NCI-H2107 treated with DMSO at 0.1 percent for 48 hours (cell line): ENCODE measurements at regions not wholly inside any gene's neighbourhood (a gene's known extent, or its start where the extent isn't known, plus 50 kb on each side); places are given as distances from the start of the nearest gene placed in this dataset.

Experiments
- DNase-seq: peaks from one replicate; lab custom pipeline; 2025; ENCODE audit not compliant: unreplicated experiment; lab: John Stamatoyannopoulos, UW

DNA sequence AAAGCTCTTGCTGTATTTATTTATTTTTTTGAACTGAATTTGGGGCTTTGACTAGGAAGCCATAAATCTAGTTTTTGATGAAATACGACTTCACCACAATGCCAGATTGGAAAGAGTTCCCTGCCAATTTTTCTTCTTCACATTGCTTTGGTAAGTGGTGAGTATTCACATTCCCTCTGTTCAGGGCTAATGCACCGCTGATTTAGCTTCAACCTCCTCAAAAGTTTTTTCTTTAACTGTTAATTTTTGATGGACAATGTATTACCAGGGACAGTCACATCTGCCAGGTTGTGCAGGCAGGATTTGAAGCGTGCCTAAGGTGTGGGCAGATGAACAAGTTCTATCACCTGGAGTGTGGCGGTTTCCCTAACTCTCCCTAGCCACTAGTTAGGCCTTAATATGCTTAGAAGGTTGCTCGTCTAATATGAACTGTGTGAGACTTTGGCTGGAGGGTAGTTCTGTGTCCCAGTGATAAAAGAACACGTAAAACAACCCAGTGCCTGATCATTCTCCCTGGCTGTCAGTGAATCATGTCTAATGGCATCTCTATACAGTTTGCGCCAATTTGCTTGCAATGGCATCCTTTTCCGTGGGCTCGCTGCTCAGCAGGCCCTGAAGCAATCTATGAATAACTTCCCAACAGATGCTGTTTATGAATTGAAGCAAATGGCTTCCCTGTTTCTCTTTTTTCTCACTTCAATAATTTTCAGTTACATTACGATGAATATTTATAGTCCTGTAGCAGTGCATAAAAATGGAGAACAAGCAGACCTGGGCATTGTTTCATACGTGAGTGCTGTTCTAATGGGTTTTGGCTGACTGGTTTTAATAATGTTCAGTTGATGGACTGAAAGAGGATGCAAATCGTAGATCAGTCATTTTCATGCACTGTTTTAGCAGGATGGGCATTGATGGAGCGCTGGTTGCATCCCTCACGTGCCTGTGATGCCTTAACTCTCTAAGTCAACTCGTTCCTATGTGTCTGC, 243.2 kb upstream of the SUCLG2 start:
- DNase-seq = no peak

DNA sequence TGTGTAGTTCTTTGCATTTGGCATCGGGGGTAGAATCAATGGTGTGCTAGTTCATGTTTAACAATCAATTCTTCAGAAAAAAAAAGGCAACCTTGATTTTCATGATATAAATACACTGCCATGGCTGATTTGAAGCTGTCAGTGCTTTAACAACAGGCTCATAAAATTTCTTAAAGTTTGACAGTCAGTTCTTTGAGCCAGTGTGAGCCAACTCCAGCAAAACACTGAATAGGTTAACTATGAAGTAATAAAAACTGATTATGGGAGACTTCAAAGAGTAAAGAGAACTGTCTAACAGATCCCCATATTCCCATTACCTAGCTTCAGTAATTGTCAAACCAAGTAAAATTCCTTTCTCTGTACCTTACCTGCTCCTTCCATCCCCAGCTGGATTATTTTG, 241.7 kb upstream of the SUCLG2 start:
- no peak for DNase-seq

GRCh38 chr3:67894510-67894909, 240.1 kb upstream of the SUCLG2 start:
- DNase-seq = no peak

DNA sequence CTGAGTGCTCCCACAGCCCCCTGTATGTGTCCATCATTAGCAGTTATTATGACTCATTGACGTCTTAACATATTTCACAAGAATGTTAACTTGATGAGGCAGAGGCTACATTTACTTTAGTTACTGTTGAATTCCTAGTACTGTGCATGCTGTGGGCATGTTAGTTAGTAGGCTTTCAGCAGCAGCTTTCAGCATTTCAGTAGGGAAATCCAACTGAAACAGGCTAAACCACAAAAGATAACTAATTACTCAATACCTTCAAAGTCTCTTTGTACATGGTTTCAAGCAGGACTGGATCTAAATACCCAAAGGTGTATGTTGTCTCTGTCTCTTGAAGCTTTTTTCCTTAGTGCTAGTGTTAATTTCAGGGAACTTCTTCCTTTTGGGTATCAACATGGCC, 229.9 kb upstream of the SUCLG2 start:
- no peak for DNase-seq

- DNase-seq = no peak
Observed at GRCh38 chr3:67883766-67884165, 229.4 kb upstream of the SUCLG2 start.

DNA sequence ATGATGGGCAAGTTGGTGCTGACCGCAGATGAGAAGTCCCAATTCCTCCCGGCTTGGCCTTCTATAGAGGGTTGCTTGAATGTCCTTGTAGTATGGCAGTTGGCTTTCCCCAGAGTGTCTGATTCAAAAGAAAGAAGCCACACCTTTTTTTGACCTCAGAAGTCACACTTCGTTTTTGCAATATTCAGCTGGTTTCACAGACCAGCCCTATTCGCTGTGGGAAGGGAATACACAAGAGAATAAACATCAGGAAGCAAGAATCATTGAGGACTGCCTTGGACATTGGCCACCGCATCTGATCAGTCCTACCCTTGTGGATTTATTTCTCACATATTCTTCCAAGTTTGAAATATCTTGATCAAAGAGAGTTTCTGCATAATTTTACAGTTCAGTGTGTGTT, 228.6 kb upstream of the SUCLG2 start:
- no peak for DNase-seq

DNA sequence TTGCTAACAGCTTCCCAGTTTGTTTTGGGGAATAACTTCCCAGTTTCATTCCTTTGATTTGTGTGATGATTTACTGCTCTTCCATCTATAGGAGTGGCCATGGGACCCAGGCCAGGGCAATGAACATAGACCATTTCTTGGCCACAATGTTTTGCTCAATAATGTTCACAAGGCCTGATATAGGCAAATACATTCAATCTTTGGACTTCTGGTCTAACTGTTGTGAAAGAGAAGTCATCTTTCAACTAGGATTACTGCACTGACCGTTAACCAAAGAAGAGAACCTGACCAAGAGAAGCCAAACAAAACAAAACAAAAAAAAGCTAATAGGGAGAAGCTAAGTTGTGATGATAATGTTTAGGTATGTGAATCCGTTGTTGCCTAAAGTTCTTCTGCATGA, 221.8 kb upstream of the SUCLG2 start:
- no peak for DNase-seq

DNA sequence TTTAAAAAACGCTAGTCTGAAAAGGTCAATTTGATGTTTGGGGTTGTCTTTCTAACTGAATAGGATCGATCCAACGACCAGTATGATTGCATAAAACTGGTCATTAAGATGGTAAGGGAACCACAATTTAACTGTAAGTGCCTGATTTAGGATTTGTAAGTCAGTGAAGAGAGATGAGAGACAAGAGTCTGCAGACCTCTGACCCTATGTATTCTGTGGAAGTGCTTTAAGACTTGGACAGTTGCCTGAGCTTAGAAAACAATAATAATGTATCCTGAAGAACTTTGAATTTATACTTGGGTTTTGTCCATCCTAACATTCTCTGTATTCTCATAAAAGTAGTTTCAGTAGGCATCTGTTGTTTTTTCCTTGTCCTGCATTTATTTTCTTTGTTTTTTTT, 221.4 kb upstream of the SUCLG2 start:
- no peak for DNase-seq

DNA sequence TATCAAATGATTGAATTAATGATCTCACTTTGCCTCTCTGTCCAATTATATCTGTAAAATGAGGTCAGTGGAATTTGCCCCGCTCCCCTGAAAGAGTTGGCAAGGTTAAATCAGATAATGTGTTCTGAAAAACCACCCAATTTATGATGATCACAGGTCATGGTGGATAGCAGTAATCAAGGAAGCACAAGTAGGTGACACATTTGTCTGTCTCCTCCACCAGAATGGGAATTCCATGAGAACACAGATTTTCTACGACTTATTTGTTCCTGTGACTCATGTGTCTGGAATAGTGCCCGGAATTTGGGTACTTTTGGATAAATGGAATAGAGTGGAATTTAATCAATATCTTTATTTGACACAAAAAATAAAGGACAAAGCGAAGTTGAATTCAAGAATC, 220.9 kb upstream of the SUCLG2 start:
- DNase-seq = no peak

- no peak for DNase-seq
Observed at GRCh38 chr3:67870477-67870876, 216.1 kb upstream of the SUCLG2 start.

- DNase-seq = no peak
Observed at GRCh38 chr3:67866571-67866970, 212.2 kb upstream of the SUCLG2 start.

DNA sequence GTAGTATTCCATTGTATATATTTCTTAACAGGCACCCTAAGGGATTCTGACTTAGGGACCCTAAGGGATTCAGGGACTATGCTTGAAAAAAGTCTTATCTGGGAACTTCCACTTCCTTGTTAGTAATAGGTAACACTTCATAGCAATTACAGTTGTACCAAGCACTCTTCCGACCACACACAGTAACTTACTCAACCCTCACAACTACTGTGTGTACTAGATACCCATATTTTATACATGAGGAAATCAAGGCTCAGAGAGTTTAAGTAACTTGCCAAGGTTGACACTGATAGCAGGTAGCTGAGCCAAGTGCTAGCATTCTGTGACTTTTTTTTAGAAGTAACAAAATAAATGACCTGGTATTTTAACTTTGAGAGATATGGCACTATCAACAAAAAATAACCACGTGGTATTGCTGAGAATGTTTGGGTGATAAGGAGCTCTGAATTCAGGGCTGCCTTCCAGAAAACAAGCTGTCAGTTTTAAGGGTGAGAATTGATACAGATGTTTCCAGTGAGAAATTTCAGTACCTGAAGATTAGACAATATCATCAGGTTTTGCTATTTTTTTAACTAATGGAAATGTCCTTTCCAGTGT, 210.3 kb upstream of the SUCLG2 start:
- no peak for DNase-seq

DNA sequence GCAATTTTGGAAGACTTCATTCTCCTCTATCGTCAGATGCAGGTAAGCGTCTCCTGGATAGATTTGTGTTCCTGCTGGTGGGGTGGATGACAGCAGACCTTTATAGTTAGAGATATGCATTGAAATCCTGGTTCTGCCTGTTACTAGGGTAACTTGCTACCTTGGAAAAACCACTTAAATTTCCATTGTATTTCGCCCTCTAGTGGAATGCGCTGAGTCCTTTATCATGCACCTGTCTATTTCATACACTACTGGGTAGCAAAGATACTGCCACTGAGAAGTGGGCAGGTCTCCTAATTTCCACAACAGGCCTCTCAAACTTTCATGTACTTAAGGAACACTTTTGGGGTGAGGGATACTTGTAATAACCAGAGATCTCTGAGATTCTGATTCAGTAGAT, 209.5 kb upstream of the SUCLG2 start:
- no peak for DNase-seq

DNA sequence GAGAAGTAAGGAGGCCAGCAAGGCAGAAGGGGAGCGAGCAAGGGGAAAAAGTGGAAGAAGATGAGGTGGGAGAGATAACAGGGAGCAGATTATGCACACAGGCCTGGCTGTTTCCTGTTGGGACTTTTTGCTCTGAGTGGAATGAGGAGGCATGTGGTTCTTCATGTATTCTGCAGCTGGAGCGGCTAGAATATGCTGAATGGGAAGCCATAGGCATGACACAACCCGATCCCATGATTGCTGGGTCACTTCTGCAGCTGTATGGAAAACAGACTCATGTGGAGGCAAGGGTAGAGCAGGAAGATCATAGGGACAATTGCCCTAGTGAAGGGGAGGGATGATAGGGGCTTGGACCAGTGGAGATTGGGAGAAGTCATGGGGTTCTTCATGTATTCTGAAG, 206.0 kb upstream of the SUCLG2 start:
- no peak for DNase-seq

- no peak for DNase-seq
Observed at GRCh38 chr3:67858492-67858891, 204.1 kb upstream of the SUCLG2 start.

DNA sequence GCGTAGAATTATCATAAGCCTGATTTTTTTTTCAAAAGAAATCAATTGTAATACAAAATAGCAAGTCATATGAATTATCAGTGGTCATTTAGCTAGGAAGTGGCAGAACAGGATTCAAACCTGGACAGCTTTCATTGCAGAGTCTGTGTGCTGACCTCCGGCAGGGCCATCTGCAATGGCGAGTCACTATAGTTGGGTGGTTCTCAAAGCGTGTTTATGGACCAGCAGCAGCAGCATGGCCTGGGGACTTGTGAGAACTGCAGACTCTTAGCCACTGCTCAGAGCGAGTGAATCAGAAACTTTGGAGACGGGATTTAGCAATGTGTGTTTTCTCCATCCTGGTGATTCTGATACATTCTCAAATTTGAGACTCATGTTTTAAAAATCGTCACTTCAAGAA, 202.3 kb upstream of the SUCLG2 start:
- no peak for DNase-seq

GRCh38 chr3:67854663-67855062, 200.3 kb upstream of the SUCLG2 start:
- DNase-seq = no peak

GRCh38 chr3:67853520-67853919, 199.1 kb upstream of the SUCLG2 start:
- DNase-seq = no peak

GRCh38 chr3:67848299-67848698, 193.9 kb upstream of the SUCLG2 start:
- no peak for DNase-seq

DNA sequence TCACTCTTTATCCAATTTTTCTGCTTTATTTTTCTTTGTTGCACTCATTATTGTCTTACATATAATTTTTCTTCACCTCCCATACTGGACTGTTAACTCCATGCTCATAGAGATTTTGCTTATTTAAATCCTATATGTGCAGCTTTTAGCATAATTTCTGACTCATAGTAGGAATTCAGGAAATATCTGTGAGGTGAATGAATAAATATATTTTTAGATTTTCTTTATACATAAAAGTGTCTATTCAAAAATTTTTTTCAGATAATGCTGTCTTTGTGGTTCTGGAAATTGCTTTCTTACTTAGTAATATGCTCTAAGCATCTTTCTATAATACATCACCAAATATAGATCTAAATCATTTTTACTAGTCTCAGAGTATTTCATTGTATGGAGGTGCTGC, 191.8 kb upstream of the SUCLG2 start:
- no peak for DNase-seq

DNA sequence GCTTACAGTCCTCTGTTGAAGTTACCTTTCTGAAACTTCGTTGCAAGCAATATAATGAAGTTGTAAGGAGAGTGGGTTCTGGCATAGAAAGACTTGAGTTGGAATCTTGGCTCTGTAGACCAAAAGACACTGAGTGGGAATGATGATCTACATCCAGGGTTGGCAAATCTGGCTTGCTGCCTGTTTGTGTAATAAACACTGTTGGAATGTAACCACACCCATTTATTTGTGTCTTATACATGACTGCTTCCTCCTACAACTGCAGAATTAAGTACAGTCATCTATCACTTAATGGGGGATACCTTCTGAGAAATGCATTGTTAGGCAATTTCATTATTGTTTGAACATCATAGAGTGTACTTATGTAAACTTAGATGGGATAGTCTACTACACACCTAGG, 178.4 kb upstream of the SUCLG2 start:
- no peak for DNase-seq

DNA sequence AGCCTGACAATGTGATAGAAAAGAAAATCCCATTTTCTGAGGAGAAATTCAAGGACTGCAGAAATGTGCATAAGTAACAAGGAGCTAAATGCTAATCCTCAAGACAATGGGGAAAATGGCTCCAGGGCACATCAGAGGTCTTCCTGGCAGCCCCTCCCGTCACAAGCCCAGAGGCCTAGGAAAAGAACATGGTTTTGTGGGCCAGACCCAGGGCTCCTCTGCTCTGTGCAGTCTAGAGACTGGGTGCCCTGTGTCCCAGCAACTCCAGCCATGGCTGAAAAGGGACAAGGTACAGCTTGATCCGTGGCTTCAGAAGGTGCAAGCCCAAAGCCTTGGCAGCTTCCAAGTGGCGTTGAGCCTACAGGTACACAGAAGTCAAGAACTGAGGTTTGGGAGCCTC, 176.8 kb upstream of the SUCLG2 start:
- no peak for DNase-seq
